GM19438 (cell line): ENCODE measurements at regions not wholly inside any gene's neighbourhood (a gene's known extent, or its start where the extent isn't known, plus 50 kb on each side); places are given as distances from the start of the nearest gene placed in this dataset.

Experiments used
- ATAC-seq: cut with Tn5 transposase; IDR thresholded peaks from one replicate; pipeline ENCODE4 v1.9.1; 2021; ENCODE audit warnings: low read depth; ENCODE audit not compliant: unreplicated experiment

- ATAC-seq = no peak
These were observed 1103.1 kb upstream of the TENM3 start for GRCh38 chr4:181140037-181140603.

GRCh38 chr4:181143250-181143854, 1099.8 kb upstream of the TENM3 start:
- ATAC-seq = peak; percentile 88

GRCh38 chr4:181146051-181146450, 1097.2 kb upstream of the TENM3 start:
- no peak for ATAC-seq

GRCh38 chr4:181147416-181147951, 1095.7 kb upstream of the TENM3 start:
- ATAC-seq = no peak

- ATAC-seq = no peak
These were observed 1094.7 kb upstream of the TENM3 start for GRCh38 chr4:181148470-181148869.

- no peak for ATAC-seq
These were observed 1093.0 kb upstream of the TENM3 start for GRCh38 chr4:181150191-181150590.

- ATAC-seq = no peak
These were observed 1091.3 kb upstream of the TENM3 start for GRCh38 chr4:181151856-181152255.

GRCh38 chr4:181157647-181158046, 1085.6 kb upstream of the TENM3 start:
- no peak for ATAC-seq

GRCh38 chr4:181158971-181159370, 1084.2 kb upstream of the TENM3 start:
- no peak for ATAC-seq

GRCh38 chr4:181161669-181162068, 1081.5 kb upstream of the TENM3 start:
- no peak for ATAC-seq

- ATAC-seq = no peak
These were observed 1080.9 kb upstream of the TENM3 start for GRCh38 chr4:181162266-181162665.

- ATAC-seq = no peak
These were observed 1080.5 kb upstream of the TENM3 start for GRCh38 chr4:181162676-181163075.

GRCh38 chr4:181166742-181167399, 1076.3 kb upstream of the TENM3 start:
- no peak for ATAC-seq

GRCh38 chr4:181168011-181168805, 1075.0 kb upstream of the TENM3 start:
- no peak for ATAC-seq

GRCh38 chr4:181173046-181173445, 1070.2 kb upstream of the TENM3 start:
- no peak for ATAC-seq

- ATAC-seq = no peak
These were observed 1066.9 kb upstream of the TENM3 start for GRCh38 chr4:181176306-181176705.

GRCh38 chr4:181181331-181181730, 1061.9 kb upstream of the TENM3 start:
- ATAC-seq = no peak

- ATAC-seq = no peak
These were observed 1053.5 kb upstream of the TENM3 start for GRCh38 chr4:181189751-181190150.

- no peak for ATAC-seq
These were observed 1049.9 kb upstream of the TENM3 start for GRCh38 chr4:181193131-181193930.

GRCh38 chr4:181194096-181194495, 1049.1 kb upstream of the TENM3 start:
- no peak for ATAC-seq
